ENCODE measurements at regions not wholly inside any gene's neighbourhood (a gene's known extent, or its start where the extent isn't known, plus 50 kb on each side); places are given as distances from the start of the nearest gene placed in this dataset.

DNA sequence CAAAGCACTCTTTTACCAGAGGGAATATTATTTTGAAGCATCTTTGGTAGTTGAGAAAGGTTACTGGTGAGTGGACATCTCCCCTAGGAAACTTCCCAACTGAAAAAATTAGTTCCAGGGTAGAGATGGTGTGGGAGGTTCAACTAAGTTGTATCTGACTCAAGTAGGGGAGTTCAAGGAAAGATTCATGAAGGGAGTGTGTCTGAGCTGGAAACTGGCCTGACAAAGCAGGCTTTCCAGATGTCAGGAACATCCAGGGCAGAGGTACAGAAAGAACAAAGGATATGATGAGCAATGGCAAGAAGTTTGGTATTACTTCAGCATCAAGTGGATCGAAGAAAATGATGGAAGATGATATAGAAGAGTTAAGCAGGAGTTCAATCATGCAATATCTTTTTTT is 458.0 kb upstream of the RIOK2 start:
- Mint-ChIP-seq H3K4me1 (ENCODE audit: low read depth, unreplicated experiment) (no peaks in the 10 kb centered on the region), H3K4me3 (ENCODE audit: unreplicated experiment) (no peak overlapping the region), H3K27ac (ENCODE audit: unreplicated experiment) (no peak overlapping the region), H3K27me3 (ENCODE audit: insufficient read depth, unreplicated experiment) (no peaks in the 10 kb centered on the region), H3K36me3 (ENCODE audit: insufficient read depth, unreplicated experiment) (no peaks in the 10 kb centered on the region), H3K9me3 (ENCODE audit: unreplicated experiment) (no peaks in the 10 kb centered on the region)
- no peak overlapping the region for H3K4me3 ChIP-seq (ENCODE audit: low read depth, low read length)
- TF ChIP-seq, protein P1, sequence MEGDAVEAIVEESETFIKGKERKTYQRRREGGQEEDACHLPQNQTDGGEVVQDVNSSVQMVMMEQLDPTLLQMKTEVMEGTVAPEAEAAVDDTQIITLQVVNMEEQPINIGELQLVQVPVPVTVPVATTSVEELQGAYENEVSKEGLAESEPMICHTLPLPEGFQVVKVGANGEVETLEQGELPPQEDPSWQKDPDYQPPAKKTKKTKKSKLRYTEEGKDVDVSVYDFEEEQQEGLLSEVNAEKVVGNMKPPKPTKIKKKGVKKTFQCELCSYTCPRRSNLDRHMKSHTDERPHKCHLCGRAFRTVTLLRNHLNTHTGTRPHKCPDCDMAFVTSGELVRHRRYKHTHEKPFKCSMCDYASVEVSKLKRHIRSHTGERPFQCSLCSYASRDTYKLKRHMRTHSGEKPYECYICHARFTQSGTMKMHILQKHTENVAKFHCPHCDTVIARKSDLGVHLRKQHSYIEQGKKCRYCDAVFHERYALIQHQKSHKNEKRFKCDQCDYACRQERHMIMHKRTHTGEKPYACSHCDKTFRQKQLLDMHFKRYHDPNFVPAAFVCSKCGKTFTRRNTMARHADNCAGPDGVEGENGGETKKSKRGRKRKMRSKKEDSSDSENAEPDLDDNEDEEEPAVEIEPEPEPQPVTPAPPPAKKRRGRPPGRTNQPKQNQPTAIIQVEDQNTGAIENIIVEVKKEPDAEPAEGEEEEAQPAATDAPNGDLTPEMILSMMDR (IDR thresholded peaks at IDR 0.05; ENCODE audit: insufficient read depth in 1 of 2, low read depth in 1 of 2, low read length in 1 of 2, severe bottlenecking in 1 of 2, unreplicated experiment in 1 of 2) = no peak
- no peaks in the 10 kb centered on the region for H3K4me1 ChIP-seq
- DNase-seq = no peak
- H3K36me3 ChIP-seq (ENCODE audit: control insufficient read depth, insufficient read depth, low read length) = no peaks in the 10 kb centered on the region
- POLR2A ChIA-PET = no interaction called here
- no peaks in the 10 kb centered on the region for H3K27me3 ChIP-seq (replicated peaks; ENCODE audit: control insufficient read depth, insufficient read depth, low read length)
- intact Hi-C loops (cut with micrococcal nuclease; ENCODE audit: unreplicated experiment) = no loop called here
- no peaks in the 10 kb centered on the region for H3K9me3 ChIP-seq
- BruUV-seq (replicated peaks) = no TSS peak
- CTCF ChIA-PET = no interaction called here

DNA sequence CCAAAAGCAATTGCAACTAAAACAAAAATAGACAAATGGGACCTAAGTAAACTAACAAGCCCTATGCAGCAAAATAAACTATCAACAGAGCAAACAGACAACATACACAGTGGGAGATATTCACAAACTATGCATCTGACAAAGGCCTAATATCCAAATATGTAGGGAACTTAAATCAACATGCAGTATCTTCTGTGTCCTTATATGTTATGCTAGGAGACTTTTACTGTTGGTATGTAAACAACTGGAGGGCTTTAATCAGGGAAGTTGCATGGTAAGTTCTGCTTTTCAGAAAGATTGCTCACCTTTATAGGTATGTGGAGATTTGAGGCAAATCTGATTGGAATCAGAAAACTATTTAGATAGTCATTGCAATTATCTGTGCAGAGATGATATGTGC is 461.2 kb upstream of the RIOK2 start:
- H3K4me3 Mint-ChIP-seq (ENCODE audit: unreplicated experiment) = no peak overlapping the region

DNA sequence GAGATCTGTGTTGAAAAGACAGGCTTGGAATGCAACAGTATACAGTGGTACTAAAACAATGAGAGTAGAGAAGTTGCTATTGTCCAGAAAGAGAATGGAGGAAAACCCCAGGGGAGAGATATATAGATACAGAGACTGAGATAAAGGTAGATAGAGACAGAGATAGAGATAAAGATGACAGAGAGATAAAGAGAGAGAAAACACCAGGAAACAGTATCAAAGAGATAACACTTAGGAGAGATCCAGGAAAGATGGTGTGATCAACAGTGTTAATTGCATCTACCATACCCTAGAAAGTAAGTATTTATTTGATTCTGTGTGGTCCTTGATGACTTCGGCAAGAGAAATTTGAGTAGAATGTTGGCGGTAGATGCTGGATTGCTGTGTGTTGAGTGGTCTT is 461.8 kb upstream of the RIOK2 start:
- peaks cover 3% of the 10 kb centered on the region for H3K27me3 Mint-ChIP-seq (ENCODE audit: insufficient read depth, unreplicated experiment)
- ChIA-PET CTCF (no interaction called here), POLR2A (no interaction called here)
- H3K4me3 Mint-ChIP-seq (ENCODE audit: unreplicated experiment) = no peak overlapping the region
- no peaks in the 10 kb centered on the region for H3K9me3 Mint-ChIP-seq (ENCODE audit: unreplicated experiment)
- no peak overlapping the region for H3K4me3 ChIP-seq (ENCODE audit: low read depth, low read length)
- H3K27me3 ChIP-seq (replicated peaks; ENCODE audit: control insufficient read depth, insufficient read depth, low read length) = no peaks in the 10 kb centered on the region
- H3K27ac Mint-ChIP-seq (ENCODE audit: unreplicated experiment) = no peak overlapping the region
- 0 out of 2 replicates have a peak, but pooled peaks cover 4% of the 10 kb centered on the region for H3K9me3 ChIP-seq
- intact Hi-C loops (cut with micrococcal nuclease; ENCODE audit: unreplicated experiment) = no loop called here
- DNase-seq = no peak
- no peaks in the 10 kb centered on the region for H3K4me1 ChIP-seq
- TF ChIP-seq, protein P1 (IDR thresholded peaks at IDR 0.05; ENCODE audit: insufficient read depth in 1 of 2, low read depth in 1 of 2, low read length in 1 of 2, severe bottlenecking in 1 of 2, unreplicated experiment in 1 of 2) = no peak
- no peaks in the 10 kb centered on the region for H3K4me1 Mint-ChIP-seq (ENCODE audit: low read depth, unreplicated experiment)
- no peaks in the 10 kb centered on the region for H3K36me3 ChIP-seq (ENCODE audit: control insufficient read depth, insufficient read depth, low read length)
- H3K36me3 Mint-ChIP-seq (ENCODE audit: insufficient read depth, unreplicated experiment) = no peaks in the 10 kb centered on the region
- BruUV-seq (replicated peaks) = no TSS peak

More for the DNA sequence above, 461.2 kb upstream of the RIOK2 start:
- ChIA-PET CTCF (no interaction called here), POLR2A (no interaction called here)
- H3K36me3 Mint-ChIP-seq (ENCODE audit: insufficient read depth, unreplicated experiment) = no peaks in the 10 kb centered on the region
- H3K27me3 ChIP-seq (replicated peaks; ENCODE audit: control insufficient read depth, insufficient read depth, low read length) = no peaks in the 10 kb centered on the region
- no TSS peak for BruUV-seq (replicated peaks)
- no peak for DNase-seq
- no peak overlapping the region for H3K27ac Mint-ChIP-seq (ENCODE audit: unreplicated experiment)
- H3K36me3 ChIP-seq (ENCODE audit: control insufficient read depth, insufficient read depth, low read length) = no peaks in the 10 kb centered on the region
- H3K27me3 Mint-ChIP-seq (ENCODE audit: insufficient read depth, unreplicated experiment) = peaks cover 3% of the 10 kb centered on the region
- 0 out of 2 replicates have a peak, but pooled peaks cover 4% of the 10 kb centered on the region for H3K9me3 ChIP-seq
- no peaks in the 10 kb centered on the region for H3K4me1 ChIP-seq
- no peaks in the 10 kb centered on the region for H3K4me1 Mint-ChIP-seq (ENCODE audit: low read depth, unreplicated experiment)
- intact Hi-C loops (cut with micrococcal nuclease; ENCODE audit: unreplicated experiment) = no loop called here
- no peaks in the 10 kb centered on the region for H3K9me3 Mint-ChIP-seq (ENCODE audit: unreplicated experiment)
- TF ChIP-seq, protein P1 (IDR thresholded peaks at IDR 0.05; ENCODE audit: insufficient read depth in 1 of 2, low read depth in 1 of 2, low read length in 1 of 2, severe bottlenecking in 1 of 2, unreplicated experiment in 1 of 2) = no peak
- no peak overlapping the region for H3K4me3 ChIP-seq (ENCODE audit: low read depth, low read length)
